Effector memory CD4-positive, alpha-beta T cell (primary cell): ENCODE measurements at regions not wholly inside any gene's neighbourhood (a gene's known extent, or its start where the extent isn't known, plus 50 kb on each side); places are given as distances from the start of the nearest gene placed in this dataset.

Experiments used
- DNase-seq, 3 donors: peaks; one replicate each; pipeline ENCODE4 v3.0.0-alpha.2; 2020
- H3K27ac ChIP-seq: 2 replicates; pipeline ENCODE4 v1.7.0; 2013; ENCODE audit warnings: mild to moderate bottlenecking, low read length, moderate library complexity; ENCODE audit not compliant: insufficient read depth, poor library complexity, severe bottlenecking
- H3K27me3 ChIP-seq: replicated peaks from 2 replicates; pipeline ENCODE4 v1.7.0; 2013; ENCODE audit warnings: mild to moderate bottlenecking, low read length; ENCODE audit not compliant: insufficient read depth, control insufficient read depth, poor library complexity, severe bottlenecking
- H3K36me3 ChIP-seq: 2 replicates; pipeline ENCODE4 v1.7.0; 2013; ENCODE audit warnings: mild to moderate bottlenecking, low read length, moderate library complexity; ENCODE audit not compliant: control insufficient read depth, insufficient read depth
- H3K4me1 ChIP-seq: 2 replicates; pipeline ENCODE4 v1.7.0; 2013; ENCODE audit warnings: low read length, mild to moderate bottlenecking; ENCODE audit not compliant: control insufficient read depth, insufficient read depth, poor library complexity, severe bottlenecking
- H3K4me3 ChIP-seq: 2 replicates; pipeline ENCODE4 v1.7.0; 2013; ENCODE audit warnings: low read length, low read depth, mild to moderate bottlenecking; ENCODE audit not compliant: insufficient read depth, poor library complexity, severe bottlenecking
- H3K9me3 ChIP-seq: 2 replicates; pipeline ENCODE4 v1.7.0; 2013; ENCODE audit warnings: mild to moderate bottlenecking, low read length, moderate library complexity; ENCODE audit not compliant: control insufficient read depth

GRCh38 chr6:147933224-147933623, 409.4 kb upstream of the SASH1 start:
- no peak overlapping the region for H3K4me3 ChIP-seq
- H3K27ac ChIP-seq: no peak overlapping the region
- no peaks in the 10 kb centered on the region for H3K4me1 ChIP-seq
- no peaks in the 10 kb centered on the region for H3K27me3 ChIP-seq
- DNase-seq: no peak
- H3K36me3 ChIP-seq: no peaks in the 10 kb centered on the region
- H3K9me3 ChIP-seq: no peaks in the 10 kb centered on the region

DNA sequence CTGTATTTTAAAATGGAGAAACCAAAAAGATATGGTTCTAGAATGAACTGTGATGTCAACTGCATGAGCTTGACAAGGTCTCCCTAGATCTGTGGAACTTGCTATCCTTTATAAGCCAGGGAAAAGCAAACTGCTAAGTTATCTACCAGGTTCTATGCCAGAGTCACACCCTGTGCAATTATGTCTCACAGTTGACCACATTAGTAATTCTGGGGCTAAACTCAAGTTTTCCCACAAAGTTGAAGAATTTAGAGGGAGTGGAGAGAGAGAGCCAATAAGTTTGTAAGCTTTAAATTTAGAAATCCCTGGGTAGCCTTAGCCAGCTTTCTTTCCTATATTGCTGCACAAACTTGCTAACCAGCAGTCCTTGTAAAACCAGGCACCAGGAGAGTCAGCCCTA, 407.0 kb upstream of the SASH1 start:
- Histone ChIP-seq H3K27me3 (no peaks in the 10 kb centered on the region), H3K4me3 (no peak overlapping the region), H3K4me1 (no peaks in the 10 kb centered on the region), H3K9me3 (no peaks in the 10 kb centered on the region), H3K27ac (no peak overlapping the region), H3K36me3 (no peaks in the 10 kb centered on the region)
- no peak for DNase-seq

DNA sequence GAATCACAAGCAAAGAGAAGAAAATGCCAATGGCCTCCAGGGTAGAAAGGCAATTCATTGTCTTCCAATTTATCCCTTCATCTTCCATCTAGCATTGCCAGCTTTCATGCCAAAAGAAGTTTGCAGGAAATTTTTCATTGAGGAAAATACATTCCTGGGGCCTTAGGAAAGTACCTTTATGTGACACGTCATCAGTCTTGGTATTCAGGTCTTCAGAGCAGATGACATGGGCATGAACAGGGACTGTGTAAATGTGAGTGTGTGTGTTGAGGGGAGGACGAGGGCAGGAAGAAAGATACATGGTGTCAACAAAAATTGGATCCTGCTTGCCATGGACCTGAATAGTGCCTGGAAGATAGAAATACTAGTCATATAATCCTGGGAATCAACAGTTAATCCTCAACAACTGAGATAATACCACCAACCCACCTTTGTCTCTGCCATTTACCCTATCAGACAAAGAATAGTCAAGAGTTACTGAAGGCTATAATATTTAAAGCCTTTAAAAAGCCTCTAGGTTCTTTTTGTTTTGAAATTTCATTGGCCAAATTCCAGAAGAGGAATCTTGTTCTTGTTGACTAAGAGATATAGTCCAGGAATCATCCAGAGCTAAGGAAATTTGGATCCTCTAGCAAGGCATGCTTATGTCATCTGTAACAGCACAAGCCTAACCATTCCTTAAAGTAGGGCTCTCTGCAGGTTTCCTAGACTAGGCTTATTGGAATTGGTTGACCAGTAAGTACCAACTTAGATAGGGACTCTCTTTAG, 405.8 kb upstream of the SASH1 start:
- H3K27me3 ChIP-seq: no peaks in the 10 kb centered on the region
- H3K4me1 ChIP-seq: no peaks in the 10 kb centered on the region
- no peak for DNase-seq
- H3K9me3 ChIP-seq: no peaks in the 10 kb centered on the region
- no peaks in the 10 kb centered on the region for H3K36me3 ChIP-seq
- H3K4me3 ChIP-seq: no peak overlapping the region
- no peak overlapping the region for H3K27ac ChIP-seq

GRCh38 chr6:147941143-147941542, 401.5 kb upstream of the SASH1 start:
- Histone ChIP-seq H3K9me3 (no peaks in the 10 kb centered on the region), H3K36me3 (no peaks in the 10 kb centered on the region), H3K4me1 (no peaks in the 10 kb centered on the region), H3K27me3 (no peaks in the 10 kb centered on the region), H3K4me3 (no peak overlapping the region), H3K27ac (no peak overlapping the region)
- DNase-seq: no peak

DNA sequence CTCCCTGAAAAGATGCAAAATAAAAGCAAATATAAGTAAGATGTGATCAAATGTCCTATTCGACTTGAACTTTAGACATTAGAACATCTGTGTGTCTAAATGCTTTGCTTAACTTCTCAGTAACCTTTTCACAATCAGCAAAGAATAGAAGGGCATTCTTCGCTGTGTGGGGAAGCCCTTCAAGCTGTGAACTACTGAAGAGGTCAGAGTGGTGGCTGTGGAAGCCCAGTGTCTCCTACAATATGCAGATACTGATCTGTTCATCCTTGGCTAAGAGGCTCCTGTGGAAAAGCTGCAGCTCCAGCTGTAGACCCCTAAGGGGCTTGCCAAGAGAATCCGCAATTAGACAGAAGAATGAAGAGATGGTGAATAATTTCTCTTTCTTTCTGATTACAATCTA, 400.3 kb upstream of the SASH1 start:
- no peak for DNase-seq
- no peaks in the 10 kb centered on the region for H3K36me3 ChIP-seq
- H3K27me3 ChIP-seq: no peaks in the 10 kb centered on the region
- no peak overlapping the region for H3K4me3 ChIP-seq
- no peak overlapping the region for H3K27ac ChIP-seq
- H3K9me3 ChIP-seq: no peaks in the 10 kb centered on the region
- H3K4me1 ChIP-seq: no peaks in the 10 kb centered on the region

- Histone ChIP-seq H3K36me3 (no peaks in the 10 kb centered on the region), H3K27me3 (no peaks in the 10 kb centered on the region), H3K9me3 (no peaks in the 10 kb centered on the region), H3K4me3 (no peak overlapping the region), H3K27ac (no peak overlapping the region), H3K4me1 (no peaks in the 10 kb centered on the region)
- no peak for DNase-seq
Observed at GRCh38 chr6:147944122-147944521, 398.5 kb upstream of the SASH1 start.

GRCh38 chr6:147947521-147947920, 395.1 kb upstream of the SASH1 start:
- H3K36me3 ChIP-seq: no peaks in the 10 kb centered on the region
- DNase-seq: no peak
- H3K9me3 ChIP-seq: no peaks in the 10 kb centered on the region
- H3K27me3 ChIP-seq: no peaks in the 10 kb centered on the region
- H3K4me3 ChIP-seq: no peak overlapping the region
- H3K27ac ChIP-seq: no peak overlapping the region
- no peaks in the 10 kb centered on the region for H3K4me1 ChIP-seq

- Histone ChIP-seq H3K4me1 (no peaks in the 10 kb centered on the region), H3K4me3 (no peak overlapping the region), H3K27me3 (no peaks in the 10 kb centered on the region), H3K27ac (no peak overlapping the region), H3K9me3 (no peaks in the 10 kb centered on the region), H3K36me3 (no peaks in the 10 kb centered on the region)
- no peak for DNase-seq
Observed at GRCh38 chr6:147949981-147950622, 392.5 kb upstream of the SASH1 start.

- no peaks in the 10 kb centered on the region for H3K9me3 ChIP-seq
- H3K27me3 ChIP-seq: no peaks in the 10 kb centered on the region
- H3K4me1 ChIP-seq: no peaks in the 10 kb centered on the region
- no peak for DNase-seq
- no peak overlapping the region for H3K27ac ChIP-seq
- no peaks in the 10 kb centered on the region for H3K36me3 ChIP-seq
- no peak overlapping the region for H3K4me3 ChIP-seq
Observed at GRCh38 chr6:147950623-147950987, 392.0 kb upstream of the SASH1 start.

DNA sequence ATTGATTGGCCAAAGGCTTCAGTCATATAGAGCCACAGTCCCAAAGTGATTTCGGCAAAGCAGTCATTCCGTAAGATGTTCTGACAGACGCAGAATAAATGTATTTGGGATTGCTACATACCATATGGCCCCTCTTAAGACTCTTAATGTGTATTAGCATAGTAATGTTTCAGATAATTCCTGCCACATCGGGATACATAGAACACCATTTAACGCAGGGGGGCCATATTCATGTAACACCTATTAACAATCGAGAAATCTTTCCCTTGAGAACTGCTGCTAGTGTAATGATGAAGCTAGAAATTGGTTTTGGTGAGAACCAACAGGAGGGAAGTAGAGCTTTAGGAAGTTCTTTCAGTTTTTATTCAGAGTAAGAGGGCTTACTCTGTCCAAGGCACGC, 390.9 kb upstream of the SASH1 start:
- no peaks in the 10 kb centered on the region for H3K4me1 ChIP-seq
- DNase-seq: no peak
- H3K36me3 ChIP-seq: no peaks in the 10 kb centered on the region
- no peaks in the 10 kb centered on the region for H3K27me3 ChIP-seq
- no peaks in the 10 kb centered on the region for H3K9me3 ChIP-seq
- H3K27ac ChIP-seq: no peak overlapping the region
- no peak overlapping the region for H3K4me3 ChIP-seq
